HuH-7 (cell line): ENCODE measurements at regions not wholly inside any gene's neighbourhood (a gene's known extent, or its start where the extent isn't known, plus 50 kb on each side); places are given as distances from the start of the nearest gene placed in this dataset.
"Not testable (repeated sequence)": the region's sequence is repeated elsewhere in the genome, so short reads cannot be mapped to it uniquely, and the experiment has no call there.

Experiments
- DNase-seq: peaks from one replicate; pipeline ENCODE4 v3.0.0; 2011; ENCODE audit warnings: low spot score

GRCh38 chr3:59502806-59503205 lies 453.0 kb upstream of the CFAP20DC start:
- no peak for DNase-seq

- no peak for DNase-seq
Measured at GRCh38 chr3:59499954-59500353, 450.1 kb upstream of the CFAP20DC start.

- no peak for DNase-seq
Measured at GRCh38 chr3:59499000-59499399, 449.2 kb upstream of the CFAP20DC start.

GRCh38 chr3:59496250-59496649 lies 446.4 kb upstream of the CFAP20DC start:
- no peak for DNase-seq

GRCh38 chr3:59494969-59495368 lies 445.1 kb upstream of the CFAP20DC start:
- not testable (repeated sequence) for DNase-seq

- DNase-seq = no peak
Measured at GRCh38 chr3:59486520-59486919, 436.7 kb upstream of the CFAP20DC start.

- no peak for DNase-seq
Measured at GRCh38 chr3:59483191-59483590, 433.4 kb upstream of the CFAP20DC start.

- no peak for DNase-seq
Measured at GRCh38 chr3:59482684-59483083, 432.9 kb upstream of the CFAP20DC start.

GRCh38 chr3:59481776-59482400 lies 432.1 kb upstream of the CFAP20DC start:
- no peak for DNase-seq

GRCh38 chr3:59480486-59480995 lies 430.7 kb upstream of the CFAP20DC start:
- DNase-seq = no peak

GRCh38 chr3:59473636-59474035 lies 423.8 kb upstream of the CFAP20DC start:
- no peak for DNase-seq

GRCh38 chr3:59472541-59472940 lies 422.7 kb upstream of the CFAP20DC start:
- DNase-seq = no peak

GRCh38 chr3:59469948-59470723 lies 420.3 kb upstream of the CFAP20DC start:
- no peak for DNase-seq

- DNase-seq = no peak
Measured at GRCh38 chr3:59467476-59467875, 417.7 kb upstream of the CFAP20DC start.

- DNase-seq = no peak
Measured at GRCh38 chr3:59464187-59464586, 414.4 kb upstream of the CFAP20DC start.

GRCh38 chr3:59463253-59463652 lies 413.4 kb upstream of the CFAP20DC start:
- no peak for DNase-seq

- no peak for DNase-seq
Measured at GRCh38 chr3:59460068-59460467, 410.2 kb upstream of the CFAP20DC start.

- no peak for DNase-seq
Measured at GRCh38 chr3:59456852-59457485, 407.1 kb upstream of the CFAP20DC start.

- DNase-seq = no peak
Measured at GRCh38 chr3:59451800-59452746, 402.2 kb upstream of the CFAP20DC start.

- no peak for DNase-seq
Measured at GRCh38 chr3:59450946-59451763, 401.3 kb upstream of the CFAP20DC start.

- DNase-seq = no peak
Measured at GRCh38 chr3:59450437-59450836, 400.6 kb upstream of the CFAP20DC start.
